Gastroesophageal sphincter (tissue), 3 donors: ENCODE measurements at regions not wholly inside any gene's neighbourhood (a gene's known extent, or its start where the extent isn't known, plus 50 kb on each side); places are given as distances from the start of the nearest gene placed in this dataset.

Experiments
- EP300 ChIP-seq: sonication (generic); formaldehyde crosslinking; IDR thresholded peaks from one replicate; pipeline ENCODE4 v1.6.1; 2017; ENCODE audit warnings: antibody characterized with exemption, mild to moderate bottlenecking
- TF ChIP-seq, protein P1 (sequence below), 4 experiments: fragments of 200-600 bp in 2 of 4; fragments of 450-650 bp in 2 of 4; sonication (generic) in 1 of 4; IDR thresholded peaks; one replicate each; pipeline ENCODE4 v1.5.1; 2017 to 2019; ENCODE audit warnings: antibody characterized with exemption in 4 of 4, mild to moderate bottlenecking in 2 of 4, moderate library complexity in 2 of 4

DNA sequence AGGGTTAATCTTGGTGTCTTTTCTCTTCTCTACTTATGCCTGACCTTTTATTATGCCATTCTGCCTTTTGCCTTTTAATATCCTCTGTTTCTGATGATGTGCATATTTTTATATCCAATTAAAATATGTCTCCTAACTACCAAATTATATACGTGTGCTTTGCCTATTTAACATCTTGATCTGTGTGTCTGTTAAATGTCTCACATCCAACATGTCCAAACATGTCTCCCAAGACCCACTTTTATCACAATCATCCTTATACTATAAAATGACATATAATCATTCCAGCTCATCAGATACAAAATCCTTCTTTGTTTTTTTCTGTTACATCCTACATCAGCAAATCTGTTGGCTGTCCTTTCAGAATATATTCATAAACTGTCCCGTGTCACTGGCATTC is 539.5 kb downstream of the ZPLD1 start:
- TF ChIP-seq, protein P1, sequence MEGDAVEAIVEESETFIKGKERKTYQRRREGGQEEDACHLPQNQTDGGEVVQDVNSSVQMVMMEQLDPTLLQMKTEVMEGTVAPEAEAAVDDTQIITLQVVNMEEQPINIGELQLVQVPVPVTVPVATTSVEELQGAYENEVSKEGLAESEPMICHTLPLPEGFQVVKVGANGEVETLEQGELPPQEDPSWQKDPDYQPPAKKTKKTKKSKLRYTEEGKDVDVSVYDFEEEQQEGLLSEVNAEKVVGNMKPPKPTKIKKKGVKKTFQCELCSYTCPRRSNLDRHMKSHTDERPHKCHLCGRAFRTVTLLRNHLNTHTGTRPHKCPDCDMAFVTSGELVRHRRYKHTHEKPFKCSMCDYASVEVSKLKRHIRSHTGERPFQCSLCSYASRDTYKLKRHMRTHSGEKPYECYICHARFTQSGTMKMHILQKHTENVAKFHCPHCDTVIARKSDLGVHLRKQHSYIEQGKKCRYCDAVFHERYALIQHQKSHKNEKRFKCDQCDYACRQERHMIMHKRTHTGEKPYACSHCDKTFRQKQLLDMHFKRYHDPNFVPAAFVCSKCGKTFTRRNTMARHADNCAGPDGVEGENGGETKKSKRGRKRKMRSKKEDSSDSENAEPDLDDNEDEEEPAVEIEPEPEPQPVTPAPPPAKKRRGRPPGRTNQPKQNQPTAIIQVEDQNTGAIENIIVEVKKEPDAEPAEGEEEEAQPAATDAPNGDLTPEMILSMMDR (IDR thresholded peaks at IDR 0.05), result no peak
- no peak for TF ChIP-seq EP300
